Prostate gland (tissue), 2 donors: ENCODE measurements at regions not wholly inside any gene's neighbourhood (a gene's known extent, or its start where the extent isn't known, plus 50 kb on each side); places are given as distances from the start of the nearest gene placed in this dataset.

Source experiments
- DNase-seq: peaks from one replicate; pipeline ENCODE4 v3.0.0-alpha.2; 2019; ENCODE audit warnings: low spot score
- H3K27ac ChIP-seq, 2 donors: fragments of 200-600 bp; sonication (generic); 2 replicates each; pipeline ENCODE4 v1.5.1; 2017 to 2019
- H3K27me3 ChIP-seq: fragments of 200-600 bp; sonication (generic); replicated peaks from 2 replicates; pipeline ENCODE4 v1.5.1; 2019; ENCODE audit not compliant: insufficient read depth
- H3K36me3 ChIP-seq, 2 donors: fragments of 200-600 bp; sonication (generic); 1 replicate in 1 of 2; 2 replicates in 1 of 2; pipeline versions ENCODE4 v1.5.1 to v1.8.1; 2017 to 2019
- H3K4me1 ChIP-seq: fragments of 200-600 bp; sonication (generic); replicated peaks from 2 replicates; pipeline ENCODE4 v1.5.1; 2019
- H3K4me3 ChIP-seq, 2 donors: fragments of 200-600 bp; sonication (generic); 2 replicates each; pipeline ENCODE4 v1.5.1; 2017 to 2019
- H3K9me3 ChIP-seq: fragments of 200-600 bp; sonication (generic); 2 replicates; pipeline ENCODE4 v1.5.1; 2017
- POLR2A ChIP-seq: fragments of 450-650 bp; IDR thresholded peaks from one replicate; pipeline ENCODE4 v1.6.1; 2016; ENCODE audit warnings: antibody characterized with exemption, mild to moderate bottlenecking
- POLR2AphosphoS5 ChIP-seq: sonication (generic); formaldehyde crosslinking; IDR thresholded peaks from one replicate; pipeline ENCODE4 v1.6.1; 2017; ENCODE audit warnings: antibody characterized with exemption
- WGBS: methylation state at CpG from one replicate; pipeline ENCODE4 v1.1.5; 2018; 5-methylcytosine and 5-hydroxymethylcytosine counted together
- intact Hi-C: fragments of 100-400 bp; cut with DNase I; formaldehyde crosslinking; loops from one replicate; pipeline ENCODE4 v1.14.2; 2022
- TF ChIP-seq, protein P1 (sequence below), 4 experiments: fragments of 200-600 bp in 2 of 4; fragments of 450-650 bp in 2 of 4; sonication (generic) in 2 of 4; IDR thresholded peaks; 1 replicate in 3 of 4; 2 replicates in 1 of 4; pipeline ENCODE4 v1.5.1; 2016 to 2019; ENCODE audit warnings: antibody characterized with exemption in 4 of 4, mild to moderate bottlenecking in 2 of 4, moderate library complexity in 2 of 4

- Histone ChIP-seq H3K27ac (no peak overlapping the region), H3K36me3 (no peaks in the 10 kb centered on the region), H3K9me3 (no peaks in the 10 kb centered on the region), H3K27me3 (no peaks in the 10 kb centered on the region), H3K4me1 (no peaks in the 10 kb centered on the region), H3K4me3 (no peak overlapping the region)
- intact Hi-C loops = loop anchor here (10.0 kb wide), 2 partner anchors 147 to 517 kb away; no protein-coding TSS in a partner anchor
- TF ChIP-seq POLR2AphosphoS5 = no peak
- TF ChIP-seq, protein P1, sequence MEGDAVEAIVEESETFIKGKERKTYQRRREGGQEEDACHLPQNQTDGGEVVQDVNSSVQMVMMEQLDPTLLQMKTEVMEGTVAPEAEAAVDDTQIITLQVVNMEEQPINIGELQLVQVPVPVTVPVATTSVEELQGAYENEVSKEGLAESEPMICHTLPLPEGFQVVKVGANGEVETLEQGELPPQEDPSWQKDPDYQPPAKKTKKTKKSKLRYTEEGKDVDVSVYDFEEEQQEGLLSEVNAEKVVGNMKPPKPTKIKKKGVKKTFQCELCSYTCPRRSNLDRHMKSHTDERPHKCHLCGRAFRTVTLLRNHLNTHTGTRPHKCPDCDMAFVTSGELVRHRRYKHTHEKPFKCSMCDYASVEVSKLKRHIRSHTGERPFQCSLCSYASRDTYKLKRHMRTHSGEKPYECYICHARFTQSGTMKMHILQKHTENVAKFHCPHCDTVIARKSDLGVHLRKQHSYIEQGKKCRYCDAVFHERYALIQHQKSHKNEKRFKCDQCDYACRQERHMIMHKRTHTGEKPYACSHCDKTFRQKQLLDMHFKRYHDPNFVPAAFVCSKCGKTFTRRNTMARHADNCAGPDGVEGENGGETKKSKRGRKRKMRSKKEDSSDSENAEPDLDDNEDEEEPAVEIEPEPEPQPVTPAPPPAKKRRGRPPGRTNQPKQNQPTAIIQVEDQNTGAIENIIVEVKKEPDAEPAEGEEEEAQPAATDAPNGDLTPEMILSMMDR (IDR thresholded peaks at IDR 0.05) = peak in 3 of 4 experiments; percentile 22 to 63 (median 54)
- DNase-seq = no peak
- WGBS = 46% methylated on average over 7 of the region's 7 CpGs
These were observed 318.1 kb downstream of the AEBP2 start for GRCh38 chr12:19757317-19757877.

DNA sequence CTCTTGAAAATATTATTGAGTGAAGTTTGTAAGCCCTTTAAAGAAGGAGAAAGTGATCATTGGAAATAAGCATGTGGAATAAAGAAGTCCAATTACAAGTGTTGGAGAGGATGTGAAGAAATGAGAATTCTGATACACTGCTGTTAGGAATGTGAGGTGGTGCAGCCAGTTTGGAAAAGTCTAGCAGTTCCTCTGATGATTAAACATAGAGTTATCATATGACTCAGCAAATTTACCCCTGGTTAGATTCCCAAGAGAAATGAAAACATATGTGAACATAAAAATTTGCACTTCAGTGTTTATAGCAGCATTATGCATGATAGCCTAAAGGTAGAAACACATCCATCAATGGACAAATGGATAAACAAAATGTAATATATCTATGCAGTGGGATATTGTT, 319.9 kb downstream of the AEBP2 start:
- Histone ChIP-seq H3K27me3 (no peaks in the 10 kb centered on the region), H3K4me1 (no peaks in the 10 kb centered on the region), H3K36me3 (no peaks in the 10 kb centered on the region), H3K27ac (no peak overlapping the region), H3K4me3 (no peak overlapping the region), H3K9me3 (no peaks in the 10 kb centered on the region)
- TF ChIP-seq, protein P1 (IDR thresholded peaks at IDR 0.05) = no peak
- TF ChIP-seq POLR2AphosphoS5 = no peak
- TF ChIP-seq POLR2A = no peak
- no peak for DNase-seq
- intact Hi-C loops = loop anchor here (10.0 kb wide), 2 partner anchors 146 to 516 kb away; no protein-coding TSS in a partner anchor

GRCh38 chr12:19760611-19761010, 321.3 kb downstream of the AEBP2 start:
- H3K4me1 ChIP-seq = no peaks in the 10 kb centered on the region
- H3K27ac ChIP-seq = no peak overlapping the region
- H3K36me3 ChIP-seq = no peaks in the 10 kb centered on the region
- H3K9me3 ChIP-seq = no peaks in the 10 kb centered on the region
- TF ChIP-seq, protein P1 (IDR thresholded peaks at IDR 0.05) = no peak
- no peak for TF ChIP-seq POLR2AphosphoS5
- no peak for TF ChIP-seq POLR2A
- H3K27me3 ChIP-seq = no peaks in the 10 kb centered on the region
- 94% methylated on average over 2 of the region's 2 CpGs for WGBS
- DNase-seq = no peak
- intact Hi-C loops = no loop called here
- H3K4me3 ChIP-seq = no peak overlapping the region

GRCh38 chr12:19761463-19761862, 322.2 kb downstream of the AEBP2 start:
- DNase-seq = no peak
- no peaks in the 10 kb centered on the region for H3K9me3 ChIP-seq
- no peak overlapping the region for H3K4me3 ChIP-seq
- 78% methylated on average over 1 of the region's 1 CpG for WGBS
- H3K27me3 ChIP-seq = no peaks in the 10 kb centered on the region
- TF ChIP-seq, protein P1 (IDR thresholded peaks at IDR 0.05) = no peak
- TF ChIP-seq POLR2AphosphoS5 (no peak), POLR2A (no peak)
- no peaks in the 10 kb centered on the region for H3K36me3 ChIP-seq
- no peaks in the 10 kb centered on the region for H3K4me1 ChIP-seq
- no peak overlapping the region for H3K27ac ChIP-seq
- intact Hi-C loops = no loop called here

GRCh38 chr12:19763488-19763887, 324.2 kb downstream of the AEBP2 start:
- H3K9me3 ChIP-seq = no peaks in the 10 kb centered on the region
- H3K36me3 ChIP-seq = no peaks in the 10 kb centered on the region
- intact Hi-C loops = no loop called here
- H3K4me1 ChIP-seq = no peaks in the 10 kb centered on the region
- no peak overlapping the region for H3K4me3 ChIP-seq
- H3K27me3 ChIP-seq = no peaks in the 10 kb centered on the region
- TF ChIP-seq, protein P1 (IDR thresholded peaks at IDR 0.05) = no peak
- TF ChIP-seq POLR2A = no peak
- TF ChIP-seq POLR2AphosphoS5 = no peak
- 100% methylated on average over 1 of the region's 1 CpG for WGBS
- H3K27ac ChIP-seq = no peak overlapping the region
- DNase-seq = no peak
